H1 (cell line): ENCODE measurements at regions not wholly inside any gene's neighbourhood (a gene's known extent, or its start where the extent isn't known, plus 50 kb on each side); places are given as distances from the start of the nearest gene placed in this dataset.

Experiments used
- TBP ChIP-seq: IDR thresholded peaks from 2 replicates; pipeline ENCODE4 v1.6.1; 2011; ENCODE audit warnings: low read depth, low read length, improper control_type of control experiment
- TF ChIP-seq, protein P1 (sequence below), 3 experiments: IDR thresholded peaks; 1 replicate in 2 of 3; 2 replicates in 1 of 3; pipeline versions ENCODE4 v1.5.1 to v1.6.1; 2011; ENCODE audit warnings: low read length in 3 of 3, mild to moderate bottlenecking in 3 of 3, inconsistent platforms in 2 of 3, low read depth in 1 of 3, moderate library complexity in 1 of 3; ENCODE audit not compliant: insufficient read depth in 1 of 3; ENCODE audit errors: control extremely low read depth in 1 of 3
- TF ChIP-seq, protein P2 (sequence below): IDR thresholded peaks from 2 replicates; pipeline ENCODE4 v1.6.1; 2011; ENCODE audit warnings: low read depth, mild to moderate bottlenecking, low read length; ENCODE audit not compliant: insufficient read depth

DNA sequence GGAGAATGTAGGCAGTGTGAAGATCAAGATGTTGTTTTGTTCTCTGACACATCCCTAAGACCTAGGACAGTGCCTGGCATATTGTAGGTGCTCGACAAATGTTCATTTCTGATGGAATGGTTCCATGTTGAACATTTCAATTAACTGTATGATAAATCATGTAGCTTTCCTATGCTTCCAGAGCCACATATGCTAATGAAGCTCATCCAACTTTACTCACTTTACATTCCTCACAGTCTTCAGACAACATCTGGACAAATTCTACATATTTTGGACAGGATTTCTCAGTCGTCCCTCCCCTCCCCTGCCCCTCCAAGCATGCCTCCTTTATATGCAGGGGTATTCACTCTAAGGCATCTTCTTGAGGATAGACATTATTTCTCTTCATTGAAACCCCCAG, 177.9 kb downstream of the BLID start (continued):
- TF ChIP-seq, protein P1, sequence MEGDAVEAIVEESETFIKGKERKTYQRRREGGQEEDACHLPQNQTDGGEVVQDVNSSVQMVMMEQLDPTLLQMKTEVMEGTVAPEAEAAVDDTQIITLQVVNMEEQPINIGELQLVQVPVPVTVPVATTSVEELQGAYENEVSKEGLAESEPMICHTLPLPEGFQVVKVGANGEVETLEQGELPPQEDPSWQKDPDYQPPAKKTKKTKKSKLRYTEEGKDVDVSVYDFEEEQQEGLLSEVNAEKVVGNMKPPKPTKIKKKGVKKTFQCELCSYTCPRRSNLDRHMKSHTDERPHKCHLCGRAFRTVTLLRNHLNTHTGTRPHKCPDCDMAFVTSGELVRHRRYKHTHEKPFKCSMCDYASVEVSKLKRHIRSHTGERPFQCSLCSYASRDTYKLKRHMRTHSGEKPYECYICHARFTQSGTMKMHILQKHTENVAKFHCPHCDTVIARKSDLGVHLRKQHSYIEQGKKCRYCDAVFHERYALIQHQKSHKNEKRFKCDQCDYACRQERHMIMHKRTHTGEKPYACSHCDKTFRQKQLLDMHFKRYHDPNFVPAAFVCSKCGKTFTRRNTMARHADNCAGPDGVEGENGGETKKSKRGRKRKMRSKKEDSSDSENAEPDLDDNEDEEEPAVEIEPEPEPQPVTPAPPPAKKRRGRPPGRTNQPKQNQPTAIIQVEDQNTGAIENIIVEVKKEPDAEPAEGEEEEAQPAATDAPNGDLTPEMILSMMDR (IDR thresholded peaks at IDR 0.05; ENCODE audit: control extremely low read depth in 1 of 3, insufficient read depth in 1 of 3, low read depth in 1 of 3, low read length in 3 of 3) = no peak
- TF ChIP-seq, protein P2, sequence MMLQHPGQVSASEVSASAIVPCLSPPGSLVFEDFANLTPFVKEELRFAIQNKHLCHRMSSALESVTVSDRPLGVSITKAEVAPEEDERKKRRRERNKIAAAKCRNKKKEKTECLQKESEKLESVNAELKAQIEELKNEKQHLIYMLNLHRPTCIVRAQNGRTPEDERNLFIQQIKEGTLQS = no peak
- TF ChIP-seq TBP = no peak
